IPS-18a (cell line): ENCODE measurements at regions not wholly inside any gene's neighbourhood (a gene's known extent, or its start where the extent isn't known, plus 50 kb on each side); places are given as distances from the start of the nearest gene placed in this dataset.

ENCODE experiments used
- H3K27ac ChIP-seq: one replicate; pipeline ENCODE4 v1.5.1; 2013; ENCODE audit warnings: low read length
- H3K27me3 ChIP-seq: one replicate; pipeline ENCODE4 v1.6.1; 2013; ENCODE audit warnings: mild to moderate bottlenecking, low read length; ENCODE audit not compliant: control insufficient read depth, insufficient read depth
- H3K36me3 ChIP-seq: one replicate; pipeline ENCODE4 v1.6.1; 2013; ENCODE audit warnings: low read depth, low read length; ENCODE audit not compliant: control insufficient read depth
- H3K4me1 ChIP-seq: one replicate; pipeline ENCODE4 v1.6.1; 2013; ENCODE audit warnings: low read depth, low read length; ENCODE audit not compliant: control insufficient read depth
- H3K4me3 ChIP-seq: one replicate; pipeline ENCODE4 v1.5.1; 2013; ENCODE audit warnings: low read length
- H3K9ac ChIP-seq: one replicate; pipeline ENCODE4 v1.6.1; 2013; ENCODE audit warnings: mild to moderate bottlenecking, low read length, moderate library complexity
- H3K9me3 ChIP-seq: one replicate; pipeline ENCODE4 v1.6.1; 2013; ENCODE audit warnings: low read depth, low read length; ENCODE audit not compliant: control insufficient read depth

DNA sequence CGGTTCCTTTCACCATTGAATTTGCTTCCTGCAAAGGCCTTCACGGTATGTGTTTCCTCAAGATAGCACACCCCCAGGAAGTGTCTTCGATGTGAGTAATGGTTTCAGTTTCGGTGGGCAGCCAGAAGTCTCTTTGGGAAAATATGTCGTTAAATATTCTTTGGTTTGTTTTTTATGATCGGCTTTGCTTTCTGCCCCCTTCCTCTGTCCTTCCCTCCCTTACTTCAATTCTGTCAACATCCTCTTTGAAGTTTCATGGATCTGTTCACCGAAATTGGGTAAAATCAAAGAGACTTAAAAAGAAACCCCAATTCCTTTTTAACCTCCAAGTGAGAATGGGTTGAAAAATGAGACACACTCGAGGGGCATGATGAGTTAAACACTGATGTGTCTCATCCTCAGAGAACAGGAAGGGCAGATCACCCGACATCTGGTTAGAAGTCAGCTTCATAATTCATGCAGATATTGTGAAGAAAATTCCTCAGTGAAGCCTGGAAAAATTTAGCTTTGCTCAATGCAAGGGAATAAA, 170.8 kb upstream of the HABP2 start:
- H3K9me3 ChIP-seq, result no peaks in the 10 kb centered on the region
- no peak overlapping the region for H3K27ac ChIP-seq

DNA sequence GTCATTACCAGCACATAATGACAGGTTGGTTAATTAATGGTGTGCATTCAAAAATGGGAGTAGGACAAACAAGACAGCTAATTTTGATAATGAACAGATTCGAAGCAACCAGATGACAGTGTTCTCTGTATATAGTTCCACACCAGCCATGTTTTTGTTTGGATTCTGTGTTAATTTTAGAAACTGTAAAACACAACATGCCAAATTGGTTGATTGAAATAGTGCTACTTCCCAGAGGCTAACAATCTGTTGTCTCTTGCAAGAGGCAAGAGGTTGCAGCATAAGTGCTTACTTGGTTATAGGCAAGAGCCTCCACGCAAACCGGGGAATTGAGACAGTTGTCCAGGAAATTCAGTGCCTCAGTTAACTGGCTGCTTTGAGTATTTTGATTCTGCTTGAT, 170.2 kb upstream of the HABP2 start:
- Histone ChIP-seq H3K27me3 (no peaks in the 10 kb centered on the region), H3K27ac (no peak overlapping the region), H3K9me3 (no peaks in the 10 kb centered on the region), H3K36me3 (no peaks in the 10 kb centered on the region), H3K4me3 (no peak overlapping the region), H3K9ac (no peak overlapping the region), H3K4me1 (peaks cover 7% of the 10 kb centered on the region)

More for the DNA sequence above, 170.8 kb upstream of the HABP2 start:
- Histone ChIP-seq H3K4me3 (no peak overlapping the region), H3K27me3 (no peaks in the 10 kb centered on the region), H3K4me1 (peaks cover 7% of the 10 kb centered on the region), H3K36me3 (no peaks in the 10 kb centered on the region), H3K9ac (no peak overlapping the region)

DNA sequence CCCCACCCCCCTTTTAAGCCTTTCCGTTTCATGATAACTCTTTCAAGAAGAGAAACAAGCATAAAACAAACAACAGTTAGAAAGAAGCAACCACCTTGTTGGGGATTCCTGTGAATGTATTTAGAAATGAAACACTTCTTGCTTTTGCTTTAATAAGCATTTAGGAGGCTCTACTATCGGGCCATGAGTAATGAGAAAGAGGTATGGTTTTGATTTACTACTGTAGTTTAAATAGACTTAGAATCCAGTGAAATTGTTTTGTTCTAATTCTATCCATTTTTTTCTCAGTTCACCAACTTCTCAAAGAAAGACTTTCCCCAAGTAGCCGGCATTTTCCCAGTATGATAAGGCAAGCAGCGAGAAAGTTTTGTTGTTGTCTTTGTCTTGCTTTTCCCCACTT, 168.7 kb upstream of the HABP2 start:
- Histone ChIP-seq H3K4me1 (peaks cover 7% of the 10 kb centered on the region), H3K27ac (no peak overlapping the region), H3K9ac (no peak overlapping the region), H3K36me3 (no peaks in the 10 kb centered on the region), H3K27me3 (no peaks in the 10 kb centered on the region), H3K4me3 (no peak overlapping the region), H3K9me3 (no peaks in the 10 kb centered on the region)

DNA sequence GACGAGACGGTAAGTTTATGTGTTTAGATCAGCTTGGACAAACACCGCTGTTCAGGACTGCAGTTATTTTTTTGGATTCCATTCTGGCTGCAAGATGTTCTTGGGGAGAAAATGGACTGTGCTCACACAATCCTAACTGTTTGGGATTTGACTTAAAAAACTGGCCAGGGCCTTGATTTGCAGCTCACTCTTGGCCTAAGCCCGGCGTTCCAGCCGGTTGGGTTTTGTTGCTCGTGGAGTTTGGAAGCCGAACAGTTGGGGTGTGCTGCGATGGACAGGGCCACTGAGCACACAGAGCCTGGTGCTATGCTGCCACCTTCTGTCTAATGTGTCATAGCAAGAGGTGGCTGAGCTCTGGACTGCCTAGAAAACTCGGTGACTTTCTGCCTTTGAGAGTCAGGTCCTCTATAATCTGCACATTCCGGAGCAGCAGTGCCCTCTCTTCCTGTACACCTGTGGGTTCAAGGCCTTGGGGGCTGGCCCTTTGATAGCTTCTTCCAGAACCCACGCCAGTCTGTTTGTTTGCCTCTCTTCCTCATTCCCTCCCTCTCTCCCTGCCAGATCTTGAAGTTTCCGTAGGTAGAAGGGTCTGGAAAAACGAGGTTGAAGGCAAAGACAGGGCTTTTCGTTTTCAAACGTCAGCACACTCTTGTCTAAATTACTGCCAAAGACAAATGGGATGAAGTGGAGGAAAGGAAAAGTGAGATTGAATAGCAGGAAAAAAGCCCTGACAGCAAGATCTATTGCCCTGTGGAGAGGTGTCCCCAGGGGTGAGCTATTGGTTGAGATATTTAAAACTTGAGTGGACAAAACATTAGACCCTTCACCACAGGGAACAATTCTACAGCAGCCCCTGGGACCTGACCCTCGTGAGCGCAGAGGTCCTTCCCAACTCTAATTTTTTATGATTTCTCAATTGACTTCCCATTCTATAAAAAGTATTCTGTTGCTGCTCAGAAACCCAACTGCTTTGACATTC, 167.5 kb upstream of the HABP2 start:
- no peaks in the 10 kb centered on the region for H3K36me3 ChIP-seq
- H3K27ac ChIP-seq, result no peak overlapping the region
- no peak overlapping the region for H3K9ac ChIP-seq
- H3K27me3 ChIP-seq, result no peaks in the 10 kb centered on the region
- no peaks in the 10 kb centered on the region for H3K9me3 ChIP-seq
- H3K4me1 ChIP-seq, result peaks cover 7% of the 10 kb centered on the region
- no peak overlapping the region for H3K4me3 ChIP-seq

DNA sequence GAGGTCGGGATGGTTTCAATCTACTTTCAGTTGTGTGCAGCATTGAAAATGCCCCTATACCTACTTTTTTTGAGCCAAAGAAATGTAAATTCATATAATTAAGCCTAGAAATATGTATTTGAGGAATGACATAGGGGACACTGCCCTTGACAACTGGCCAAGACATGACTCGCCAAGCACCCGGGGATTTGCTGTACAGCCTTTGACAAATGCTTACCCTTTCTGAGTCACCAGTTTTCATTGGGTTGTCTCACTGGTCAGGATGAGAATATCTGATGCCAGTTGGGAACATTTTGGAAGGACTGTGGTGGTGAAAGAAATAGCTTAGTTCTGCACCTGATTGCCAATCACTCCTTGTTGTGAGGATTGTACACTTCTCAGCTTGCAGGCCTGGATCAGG, 166.8 kb upstream of the HABP2 start:
- Histone ChIP-seq H3K9ac (no peak overlapping the region), H3K27me3 (no peaks in the 10 kb centered on the region), H3K4me3 (no peak overlapping the region), H3K9me3 (no peaks in the 10 kb centered on the region), H3K4me1 (peaks cover 7% of the 10 kb centered on the region), H3K27ac (no peak overlapping the region), H3K36me3 (no peaks in the 10 kb centered on the region)

DNA sequence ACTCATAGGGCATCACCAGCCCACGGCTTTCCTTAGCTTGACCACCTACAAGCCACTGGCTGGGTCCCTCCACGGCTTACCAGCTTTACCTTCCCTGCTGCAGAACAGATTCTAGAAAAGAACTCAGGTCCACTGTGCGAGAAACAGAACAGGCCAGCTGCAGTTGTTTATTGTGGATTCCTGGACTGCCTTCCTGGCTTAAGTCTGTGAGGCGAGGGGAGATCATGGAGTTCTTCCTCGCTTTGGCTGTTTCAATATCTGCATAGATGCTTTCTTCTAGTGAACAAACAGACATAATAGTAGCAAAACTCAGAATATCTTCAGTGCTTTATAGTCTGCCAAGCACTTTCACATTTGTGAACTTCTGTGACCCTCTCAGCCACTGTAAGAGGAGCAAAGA, 162.9 kb upstream of the HABP2 start:
- Histone ChIP-seq H3K4me1 (peaks cover under 1% of the 10 kb centered on the region), H3K27me3 (no peaks in the 10 kb centered on the region), H3K4me3 (no peak overlapping the region), H3K36me3 (no peaks in the 10 kb centered on the region), H3K27ac (no peak overlapping the region), H3K9ac (no peak overlapping the region), H3K9me3 (no peaks in the 10 kb centered on the region)

DNA sequence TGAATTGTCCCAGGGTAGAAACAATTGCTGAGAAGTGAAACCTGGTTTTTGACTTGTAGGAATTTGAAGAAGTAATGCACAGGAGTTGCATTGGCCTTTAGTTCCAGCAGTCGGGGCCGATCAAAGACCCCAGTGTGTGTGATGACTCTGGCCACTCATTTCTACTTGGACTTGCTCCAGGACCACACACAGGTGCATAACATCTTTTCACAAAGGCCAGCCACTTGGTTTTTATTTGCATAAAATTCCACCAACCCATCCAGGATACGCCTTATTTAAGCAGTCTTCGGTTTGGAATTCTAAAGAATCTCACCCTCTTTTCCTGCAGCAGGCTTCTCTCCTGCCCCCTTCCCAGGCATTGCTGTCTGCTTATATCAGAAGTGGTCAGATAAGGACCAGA, 162.0 kb upstream of the HABP2 start:
- Histone ChIP-seq H3K4me1 (no peaks in the 10 kb centered on the region), H3K4me3 (no peak overlapping the region), H3K27me3 (no peaks in the 10 kb centered on the region), H3K36me3 (no peaks in the 10 kb centered on the region), H3K9ac (no peak overlapping the region), H3K27ac (no peak overlapping the region), H3K9me3 (no peaks in the 10 kb centered on the region)

DNA sequence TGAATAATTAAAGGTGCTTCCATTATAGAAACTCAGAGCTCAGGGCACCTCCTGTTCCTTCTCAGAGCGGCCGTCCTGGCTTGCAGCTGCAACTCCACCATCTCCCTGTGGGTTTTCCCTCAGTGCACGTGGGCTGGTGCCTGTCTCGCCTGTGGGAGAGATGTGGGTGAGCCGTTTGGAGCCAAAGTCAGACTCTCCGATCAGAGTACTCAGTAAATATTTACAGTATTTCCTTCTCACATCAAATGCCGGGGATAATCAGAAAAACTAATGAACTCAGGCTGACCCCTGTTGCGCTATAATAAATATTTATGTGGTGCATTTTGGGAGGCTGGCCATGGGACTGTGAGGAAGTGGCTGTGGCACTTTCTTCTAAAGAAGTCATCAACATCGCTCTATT, 155.8 kb upstream of the HABP2 start:
- no peak overlapping the region for H3K4me3 ChIP-seq
- no peak overlapping the region for H3K9ac ChIP-seq
- H3K4me1 ChIP-seq, result no peaks in the 10 kb centered on the region
- no peaks in the 10 kb centered on the region for H3K27me3 ChIP-seq
- H3K27ac ChIP-seq, result no peak overlapping the region
- no peaks in the 10 kb centered on the region for H3K36me3 ChIP-seq
- H3K9me3 ChIP-seq, result no peaks in the 10 kb centered on the region

DNA sequence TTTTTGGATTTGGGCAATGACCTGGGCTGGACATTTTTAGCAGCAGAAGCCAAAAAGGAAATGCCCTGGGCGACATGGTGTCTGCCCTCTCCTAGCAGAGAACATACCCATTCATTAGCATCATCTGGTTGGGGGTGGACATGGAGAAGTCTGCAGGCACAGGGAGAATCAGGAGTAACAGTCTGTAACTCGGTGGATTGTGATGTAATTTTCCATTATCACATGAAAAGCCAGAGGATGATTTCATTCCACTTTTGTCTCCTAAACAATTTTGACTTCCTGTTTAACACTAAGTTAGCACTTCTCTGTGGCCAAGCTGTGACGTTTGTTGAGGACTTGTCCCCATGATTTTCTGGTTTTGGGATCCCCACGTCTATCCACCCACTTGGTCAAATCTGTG, 153.8 kb upstream of the HABP2 start:
- H3K27me3 ChIP-seq, result no peaks in the 10 kb centered on the region
- no peak overlapping the region for H3K27ac ChIP-seq
- no peak overlapping the region for H3K9ac ChIP-seq
- no peaks in the 10 kb centered on the region for H3K4me1 ChIP-seq
- no peak overlapping the region for H3K4me3 ChIP-seq
- no peaks in the 10 kb centered on the region for H3K9me3 ChIP-seq
- H3K36me3 ChIP-seq, result no peaks in the 10 kb centered on the region

DNA sequence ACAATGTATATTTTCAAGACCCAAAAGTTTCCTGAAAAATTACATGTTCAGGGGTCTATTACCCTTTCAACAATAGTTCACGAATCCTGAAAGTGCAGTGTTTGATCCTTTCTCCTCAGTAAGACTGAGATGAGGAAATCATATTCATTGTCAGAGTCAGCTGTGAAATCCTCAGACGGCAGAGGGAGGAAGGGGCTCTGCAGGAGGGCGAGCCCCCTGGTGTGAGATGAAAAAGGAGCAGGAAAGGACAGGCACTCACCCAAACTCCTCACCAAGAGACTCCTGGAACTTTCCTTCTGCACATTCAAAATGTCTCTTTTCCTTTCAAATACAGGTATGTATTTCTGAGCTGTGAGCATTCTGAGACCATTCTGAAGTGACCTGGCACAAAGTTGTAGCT, 150.3 kb upstream of the HABP2 start:
- Histone ChIP-seq H3K4me1 (peaks cover 3% of the 10 kb centered on the region), H3K27me3 (no peaks in the 10 kb centered on the region), H3K36me3 (no peaks in the 10 kb centered on the region), H3K4me3 (no peak overlapping the region), H3K27ac (no peak overlapping the region), H3K9ac (no peak overlapping the region), H3K9me3 (no peaks in the 10 kb centered on the region)

DNA sequence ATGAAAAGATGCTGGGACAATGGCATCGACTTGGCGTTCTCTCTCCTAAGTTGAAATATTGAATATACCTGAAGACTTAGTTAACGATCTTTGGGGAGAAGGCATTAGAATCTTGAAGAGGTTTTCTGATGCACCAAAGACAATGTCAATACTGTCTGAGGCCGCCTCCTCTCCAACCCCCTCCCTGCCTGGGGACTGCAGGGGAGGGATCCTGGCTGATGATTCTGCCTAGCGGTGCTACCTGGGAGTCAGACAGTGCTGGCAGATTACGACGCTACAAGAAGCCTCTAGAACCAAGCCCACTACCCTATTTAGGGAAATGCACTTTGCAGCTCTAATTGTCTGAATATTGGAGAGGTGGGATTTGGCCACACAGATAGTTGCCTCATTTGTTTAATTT, 145.6 kb upstream of the HABP2 start:
- Histone ChIP-seq H3K36me3 (no peaks in the 10 kb centered on the region), H3K9ac (no peak overlapping the region), H3K4me3 (no peak overlapping the region), H3K4me1 (peaks cover 21% of the 10 kb centered on the region), H3K27ac (no peak overlapping the region), H3K9me3 (no peaks in the 10 kb centered on the region), H3K27me3 (peaks cover 9% of the 10 kb centered on the region)

DNA sequence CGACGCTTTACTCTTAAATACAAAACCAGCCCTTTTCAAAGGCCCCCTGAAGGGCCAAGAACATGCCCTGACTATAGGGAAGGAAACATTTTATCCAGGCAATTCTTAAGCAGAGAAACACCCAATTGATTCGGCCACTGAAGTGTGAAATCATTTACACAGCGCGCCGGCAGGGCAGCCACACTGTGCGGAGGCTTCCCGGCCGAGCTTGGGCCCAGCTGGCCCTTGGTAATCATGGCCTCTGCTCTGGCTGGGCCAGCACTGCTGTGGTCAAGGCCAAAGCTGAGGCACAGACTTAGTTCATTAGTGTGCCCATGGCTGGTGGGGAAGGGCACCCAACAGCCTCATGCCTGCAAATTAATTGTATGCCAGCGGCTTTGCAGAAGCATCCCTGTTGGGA, 143.7 kb upstream of the HABP2 start:
- Histone ChIP-seq H3K4me3 (no peak overlapping the region), H3K27ac (no peak overlapping the region), H3K27me3 (peaks cover 9% of the 10 kb centered on the region)

More for the DNA sequence above, 143.7 kb upstream of the HABP2 start:
- Histone ChIP-seq H3K36me3 (no peaks in the 10 kb centered on the region), H3K9ac (no peak overlapping the region), H3K4me1 (peaks cover 21% of the 10 kb centered on the region), H3K9me3 (no peaks in the 10 kb centered on the region)
